HG02970 (cell line): ENCODE measurements at regions not wholly inside any gene's neighbourhood (a gene's known extent, or its start where the extent isn't known, plus 50 kb on each side); places are given as distances from the start of the nearest gene placed in this dataset.

ENCODE experiments used
- ATAC-seq: cut with Tn5 transposase; IDR thresholded peaks from one replicate; pipeline ENCODE4 v1.9.1; 2021; ENCODE audit warnings: mild to moderate bottlenecking, moderate library complexity, moderate number of reproducible peaks; ENCODE audit not compliant: unreplicated experiment, low FRiP score

DNA sequence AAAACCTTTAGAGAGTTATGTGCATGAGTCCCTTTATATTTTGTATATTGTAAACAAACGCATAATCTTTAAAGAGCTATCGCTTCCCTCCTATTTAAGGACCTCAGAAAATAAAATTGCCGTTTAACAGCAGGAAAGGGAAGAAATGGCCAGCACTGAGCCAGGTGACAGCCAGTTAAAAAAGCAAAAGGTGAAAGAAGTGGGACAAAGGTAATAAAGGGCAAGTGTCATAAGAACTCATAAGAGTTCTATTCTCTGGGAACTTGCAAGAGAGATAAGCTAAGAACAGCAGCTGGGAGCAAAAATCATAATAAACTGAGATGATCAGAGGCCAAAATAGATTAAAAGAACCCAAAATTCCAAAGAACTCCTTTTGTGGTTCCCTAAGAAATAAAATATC is 520.9 kb upstream of the PKN2 start:
- ATAC-seq, result no peak

DNA sequence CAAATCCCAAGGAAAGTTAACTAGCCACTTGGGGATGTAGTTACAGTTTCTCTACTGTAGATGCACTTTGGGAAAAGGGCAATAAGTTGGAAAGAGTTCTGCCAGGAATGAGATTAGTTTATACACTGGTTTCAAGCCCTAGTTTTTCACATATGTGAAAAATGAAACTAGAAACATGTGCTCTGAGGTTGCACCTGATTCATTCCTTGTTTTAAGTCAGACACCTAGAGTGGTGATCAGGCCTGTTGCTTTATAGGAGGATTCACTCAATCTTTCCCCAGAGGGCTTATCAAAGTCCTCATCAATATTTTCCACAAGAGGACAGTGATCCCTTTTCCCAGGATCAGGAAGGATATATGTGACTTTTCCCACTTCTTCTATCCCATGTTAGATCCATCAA is 515.9 kb upstream of the PKN2 start:
- no peak for ATAC-seq

DNA sequence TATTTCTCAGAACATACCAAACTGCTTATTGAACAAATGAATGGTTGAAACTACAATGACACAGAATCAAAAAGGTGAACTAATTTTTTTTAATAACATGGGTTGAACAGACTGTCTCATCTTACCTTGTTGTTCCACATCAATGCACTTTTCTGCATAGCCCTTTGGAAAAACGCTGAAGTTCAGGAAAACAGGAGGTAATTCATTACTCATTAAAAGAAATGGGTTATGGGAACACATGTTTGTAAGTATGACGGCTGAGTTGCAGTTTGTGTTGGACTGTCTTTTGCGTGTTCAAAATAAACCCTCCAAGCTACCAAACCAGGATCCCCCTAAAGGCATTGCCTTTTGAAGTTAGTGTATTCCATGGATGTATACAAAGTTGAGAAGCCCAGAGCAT is 514.9 kb upstream of the PKN2 start:
- no peak for ATAC-seq

DNA sequence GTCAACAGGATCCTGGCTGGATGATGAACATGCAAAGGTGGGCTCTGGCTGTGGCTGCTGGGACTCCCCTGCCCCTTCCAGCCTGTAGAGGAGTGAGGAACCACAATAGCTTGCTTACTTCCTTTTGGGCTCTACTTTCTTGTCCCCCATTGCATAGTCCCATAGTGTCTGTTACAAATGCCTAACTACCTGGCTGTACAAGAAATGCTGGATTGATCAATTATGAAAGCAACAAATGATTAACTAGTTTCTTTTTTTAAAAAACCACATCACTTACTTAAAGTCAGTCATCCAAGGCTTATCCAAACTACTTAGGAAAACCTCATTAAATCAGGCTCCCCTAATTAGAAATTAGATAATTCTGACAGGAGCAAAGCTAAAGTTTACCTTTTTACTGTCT is 514.1 kb upstream of the PKN2 start:
- no peak for ATAC-seq

DNA sequence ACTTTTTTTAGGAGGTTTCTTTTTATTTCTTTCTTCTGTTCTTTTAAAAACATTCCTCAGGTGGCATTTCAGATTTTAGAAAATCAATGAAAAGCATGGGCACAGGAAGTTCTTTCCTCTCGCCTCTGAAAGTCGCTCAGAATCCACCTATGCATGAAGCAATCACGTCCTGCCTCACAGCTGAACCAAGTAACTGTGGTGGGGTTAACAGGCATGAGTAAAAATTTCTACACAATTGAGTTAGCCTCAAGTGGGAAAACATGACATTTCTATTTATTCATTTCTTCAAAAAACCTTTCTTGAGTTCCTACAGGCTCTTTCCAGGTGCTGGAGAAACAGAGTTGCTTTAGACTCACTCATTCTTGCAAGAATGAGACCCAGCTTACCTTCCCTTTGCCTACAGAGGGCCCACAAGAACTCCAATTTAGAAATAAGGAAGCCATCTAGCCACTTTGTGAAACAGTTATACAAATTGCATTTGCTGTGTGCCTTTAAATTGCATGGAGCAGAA is 508.9 kb upstream of the PKN2 start:
- ATAC-seq, result no peak

DNA sequence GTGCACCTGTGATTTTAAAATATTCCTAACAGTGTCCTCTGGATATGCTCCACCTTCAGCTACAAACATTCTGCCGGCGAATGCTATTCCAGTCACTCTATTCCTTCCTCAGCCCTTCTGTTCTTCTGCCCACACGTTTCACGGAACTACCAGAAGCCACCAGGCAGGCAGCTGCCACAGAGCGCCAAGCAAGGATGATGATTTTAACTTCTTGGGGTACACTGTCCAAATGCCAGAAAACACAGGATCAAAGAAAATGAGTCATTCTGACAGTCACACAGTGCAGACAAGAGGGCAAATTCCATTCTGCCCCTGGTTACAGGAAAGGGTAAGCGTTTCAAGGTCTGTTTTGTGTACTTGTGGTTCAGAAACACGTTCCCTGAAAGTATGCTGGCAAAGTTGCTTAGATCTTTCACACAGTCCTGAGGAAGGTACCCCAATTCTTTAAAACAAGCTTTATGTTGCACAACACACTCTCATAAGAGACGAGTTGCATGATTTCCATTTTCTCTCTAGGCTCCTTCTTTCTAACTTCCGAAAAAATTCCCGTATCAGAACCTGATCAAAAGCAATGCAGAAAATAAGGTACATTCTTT is 508.3 kb upstream of the PKN2 start:
- no peak for ATAC-seq

DNA sequence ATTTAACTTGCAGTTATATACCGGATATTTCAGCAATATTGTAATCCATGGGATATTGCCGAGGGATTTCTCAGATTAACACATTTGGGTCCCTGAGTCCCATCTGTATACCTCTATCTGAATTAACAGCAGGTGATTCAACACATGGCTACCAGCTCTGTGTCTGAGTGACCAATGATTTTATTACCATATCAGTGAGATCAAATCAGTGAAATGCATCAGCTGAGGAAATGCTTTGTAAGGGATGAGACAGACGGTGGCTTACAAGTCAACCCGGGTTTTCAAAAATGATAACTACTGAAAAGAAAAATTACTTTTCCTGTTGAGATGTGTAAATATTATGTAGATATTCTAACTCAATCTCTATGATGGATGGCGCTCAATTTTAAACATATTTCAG is 504.1 kb upstream of the PKN2 start:
- no peak for ATAC-seq

DNA sequence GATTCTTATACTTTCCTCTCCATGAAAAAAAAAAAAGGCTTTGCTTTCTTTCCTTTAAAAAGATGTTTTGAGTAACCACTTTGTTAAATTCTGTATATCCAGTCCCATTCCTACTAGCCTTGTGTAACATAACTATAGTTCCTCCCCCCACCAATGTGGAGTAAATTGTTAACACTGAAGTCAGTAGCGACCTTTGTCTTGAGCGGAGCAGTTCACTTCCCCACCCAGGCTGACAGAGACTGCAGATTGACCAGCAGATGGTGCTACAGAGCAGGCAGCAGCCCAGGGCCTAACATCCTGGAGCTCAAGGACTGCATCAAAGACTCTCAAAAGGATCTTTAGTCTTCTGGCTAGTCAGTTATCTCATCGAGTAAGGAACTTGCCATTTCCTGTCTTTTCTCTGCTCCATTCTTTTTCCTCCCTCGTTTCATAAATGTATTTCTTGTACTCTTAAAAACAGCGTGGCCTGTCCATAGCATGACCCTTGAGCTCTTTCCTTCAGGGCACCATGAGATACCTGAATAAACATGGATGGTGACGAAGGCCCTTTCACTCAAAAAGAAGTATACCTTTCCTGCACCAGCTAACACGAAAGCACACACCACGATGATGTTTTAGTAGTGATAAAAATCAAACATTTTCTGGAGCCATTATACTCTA is 503.5 kb upstream of the PKN2 start:
- ATAC-seq, result peak; percentile 98

DNA sequence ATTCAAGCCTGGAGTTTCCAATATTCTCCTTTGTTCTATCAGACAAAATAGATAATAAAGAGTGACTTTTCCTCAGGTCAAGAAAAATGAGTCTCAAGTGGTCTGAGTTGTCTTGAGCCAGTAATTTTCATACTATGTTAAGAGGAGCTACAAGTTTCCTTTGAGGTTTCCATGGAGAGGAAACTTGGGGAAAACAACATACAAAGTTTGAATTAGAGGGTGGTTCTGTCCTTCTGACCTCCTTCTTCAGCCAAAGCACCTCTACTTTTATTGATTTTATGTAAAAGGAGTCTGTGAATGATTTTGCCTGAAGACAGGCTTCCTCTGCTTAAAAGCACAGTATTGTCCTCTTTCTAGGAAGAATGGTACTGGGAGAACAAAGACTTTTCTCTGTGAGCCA is 497.2 kb upstream of the PKN2 start:
- no peak for ATAC-seq

DNA sequence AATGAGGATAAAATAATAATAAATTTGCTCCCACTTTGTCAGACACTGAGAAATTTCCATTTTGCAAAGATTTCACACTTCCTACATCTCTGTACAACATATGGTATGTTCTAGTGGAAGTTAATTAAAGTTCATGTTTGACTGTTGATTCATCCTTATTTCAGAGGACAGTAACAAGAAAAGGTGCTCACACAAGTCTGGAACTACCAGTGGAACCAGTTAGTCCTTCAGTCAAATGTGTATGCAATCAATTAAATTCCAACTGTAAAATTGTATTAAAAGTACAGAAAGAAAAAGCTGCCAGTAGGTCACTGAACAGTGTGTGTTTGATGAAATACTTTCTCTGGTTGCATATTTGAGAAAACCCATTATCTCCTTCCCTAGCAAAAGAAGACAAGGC is 496.0 kb upstream of the PKN2 start:
- ATAC-seq, result no peak

DNA sequence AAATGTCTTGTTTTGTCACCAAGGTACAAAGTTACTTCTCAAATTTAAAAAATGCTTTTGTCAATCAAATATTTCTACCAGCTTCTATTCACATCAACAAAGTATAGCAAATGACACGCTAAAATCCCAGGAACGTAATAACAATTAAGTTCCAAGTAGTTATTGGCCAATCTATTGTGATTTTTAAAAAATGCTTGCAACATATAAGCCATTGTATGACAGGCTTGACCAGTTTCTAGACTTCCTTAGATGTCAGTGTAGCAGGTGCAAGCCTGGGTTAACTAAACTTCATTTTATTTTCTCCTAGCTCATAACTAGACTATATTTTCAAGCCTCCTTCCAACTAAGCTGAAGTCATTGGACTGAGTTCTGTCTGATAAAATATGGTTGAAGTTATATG is 494.5 kb upstream of the PKN2 start:
- ATAC-seq, result no peak

DNA sequence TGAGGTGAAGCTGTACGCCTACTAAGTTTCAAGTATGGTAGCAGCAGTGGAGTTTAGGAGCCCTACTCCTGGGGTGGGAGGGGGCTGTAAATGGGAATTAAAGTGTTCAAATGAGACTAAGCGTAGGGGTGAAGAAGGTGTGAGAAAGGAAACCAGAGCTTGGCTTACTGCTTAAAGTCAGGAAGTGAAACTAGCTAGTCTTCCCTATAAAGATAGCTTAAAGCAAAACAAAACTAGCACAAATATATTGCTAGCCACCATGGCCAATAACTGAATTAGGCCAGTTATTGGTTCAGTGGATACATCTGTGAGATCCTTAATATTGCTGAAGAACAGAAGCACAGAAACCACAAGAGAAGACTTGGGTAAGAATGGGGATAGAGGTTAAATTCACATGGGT is 492.2 kb upstream of the PKN2 start:
- no peak for ATAC-seq

DNA sequence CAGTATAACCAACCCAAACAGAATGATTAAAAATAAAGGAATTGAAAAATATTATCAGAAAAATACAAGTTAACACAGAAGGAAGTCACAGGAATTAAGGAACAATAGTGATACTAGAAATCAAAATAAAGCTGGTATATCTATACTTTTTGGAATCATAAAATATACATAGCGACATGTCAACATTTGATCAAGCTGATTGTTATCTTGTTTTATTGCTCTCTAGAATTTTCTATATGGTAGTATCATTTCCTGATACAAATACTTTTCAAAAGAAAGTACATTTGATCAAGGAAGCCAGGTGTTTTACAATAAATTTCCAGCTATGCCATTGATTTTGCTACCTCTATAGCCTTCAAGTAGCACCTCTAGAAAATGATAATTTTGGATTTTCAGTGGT is 489.5 kb upstream of the PKN2 start:
- ATAC-seq, result no peak

DNA sequence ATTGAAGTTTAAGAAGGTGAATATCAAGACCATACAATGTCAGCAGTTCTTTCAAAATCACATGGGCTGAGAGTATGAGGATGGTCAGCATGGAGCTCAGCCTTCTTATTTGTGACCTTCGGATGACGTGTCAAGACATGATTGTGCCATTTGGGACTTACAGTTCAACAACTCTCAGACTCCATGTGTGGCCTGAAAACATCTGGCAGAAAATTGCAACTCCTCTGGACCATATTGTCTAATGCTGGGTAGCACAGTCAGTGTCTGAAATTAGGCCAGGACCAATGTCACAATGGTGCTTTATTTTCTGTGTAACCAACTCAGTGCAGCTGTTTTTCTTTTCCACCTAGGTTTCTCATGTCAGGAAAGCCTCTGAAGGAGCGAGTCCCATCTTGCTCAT is 483.5 kb upstream of the PKN2 start:
- no peak for ATAC-seq

DNA sequence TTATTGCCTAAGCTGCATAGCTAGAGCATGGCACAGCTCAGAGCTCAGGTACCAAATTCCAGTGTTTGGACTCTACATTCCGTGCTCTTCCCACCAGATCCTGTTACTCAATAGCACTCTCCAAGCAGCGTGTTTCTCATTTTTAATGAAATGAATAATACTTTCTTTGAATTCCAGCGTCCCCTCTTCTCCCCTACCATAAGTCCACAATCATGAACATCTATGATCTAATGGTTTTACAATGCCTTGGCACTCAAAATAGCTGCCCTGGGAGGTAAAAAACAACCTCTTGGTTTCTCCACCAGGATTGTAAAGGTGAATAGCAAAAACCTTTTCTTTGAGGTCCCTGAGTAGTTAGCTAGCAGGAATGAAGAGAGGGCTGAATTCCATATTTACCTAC is 480.0 kb upstream of the PKN2 start:
- no peak for ATAC-seq

DNA sequence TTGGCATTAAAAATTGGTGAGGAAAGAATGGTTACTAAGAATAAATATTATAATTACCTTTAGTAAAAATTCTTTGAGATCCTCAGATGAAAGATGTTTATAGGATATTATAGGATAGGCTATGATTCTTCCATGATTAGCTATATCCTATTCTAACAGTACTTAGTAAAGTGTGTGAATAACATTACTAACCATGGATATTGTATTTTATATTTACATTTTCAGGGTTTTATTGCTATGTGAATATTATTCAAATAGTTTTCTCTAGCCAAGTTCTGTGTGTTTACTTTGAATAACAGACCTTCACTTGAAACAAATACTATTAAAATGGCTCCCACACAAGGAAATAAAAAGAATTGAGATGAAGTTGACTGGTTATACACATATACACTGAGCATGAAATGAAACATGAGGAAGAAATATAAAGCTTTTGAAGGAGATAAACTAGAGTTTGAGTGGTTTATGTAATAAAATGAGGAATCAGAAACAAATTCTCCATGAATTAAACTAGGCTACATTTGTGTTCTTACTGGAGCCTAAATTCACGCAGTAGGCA is 479.4 kb upstream of the PKN2 start:
- no peak for ATAC-seq

DNA sequence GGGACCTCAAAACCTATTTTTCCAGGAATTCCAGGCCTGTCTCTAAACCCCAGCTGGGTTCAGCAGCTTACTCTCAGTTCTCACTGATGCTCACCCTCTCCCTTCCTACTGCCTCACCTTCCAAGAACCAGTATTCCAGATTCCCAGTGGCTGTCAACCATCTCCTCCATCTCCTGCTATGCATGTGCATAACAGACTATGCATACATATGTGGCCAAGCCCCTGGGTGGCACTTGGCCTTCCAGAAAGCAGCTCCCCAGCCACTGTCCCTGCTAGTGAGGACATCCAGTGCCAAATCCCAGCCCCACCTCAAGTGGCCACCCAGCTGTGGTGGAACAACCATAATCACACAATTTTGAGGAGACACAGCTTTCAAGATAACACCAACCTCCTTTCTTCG is 475.7 kb upstream of the PKN2 start:
- ATAC-seq, result no peak

DNA sequence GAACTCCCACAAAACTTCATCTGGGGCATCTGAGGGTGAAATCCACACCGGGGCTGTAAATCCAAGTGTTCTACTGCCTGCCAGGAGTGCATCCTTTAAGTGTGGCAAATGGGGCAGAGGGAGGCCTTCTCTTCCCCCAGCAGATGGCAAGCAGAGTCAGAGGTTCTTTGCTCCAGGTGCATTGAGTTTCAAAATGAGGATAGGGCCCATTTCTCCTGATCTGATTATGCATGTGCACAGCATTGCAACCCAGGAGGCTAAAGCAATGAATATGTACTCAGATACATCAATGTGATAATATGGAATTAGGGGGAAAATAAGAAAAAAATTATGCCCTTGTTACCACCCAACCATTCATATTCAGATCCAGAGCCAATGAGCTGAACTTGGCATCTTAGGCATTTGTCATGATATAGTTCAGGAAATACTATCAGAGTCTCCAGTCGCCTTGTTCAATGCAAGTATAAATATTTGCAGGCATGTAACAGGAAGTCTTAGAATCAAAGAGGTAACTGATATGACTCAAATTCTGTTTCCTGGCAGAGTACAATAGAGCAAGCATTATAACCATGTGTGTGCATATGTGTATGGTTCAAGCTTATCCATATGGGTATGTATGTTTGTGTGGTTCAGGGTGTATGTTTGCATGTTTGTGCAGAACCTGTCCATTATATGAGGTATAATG is 473.8 kb upstream of the PKN2 start:
- no peak for ATAC-seq

DNA sequence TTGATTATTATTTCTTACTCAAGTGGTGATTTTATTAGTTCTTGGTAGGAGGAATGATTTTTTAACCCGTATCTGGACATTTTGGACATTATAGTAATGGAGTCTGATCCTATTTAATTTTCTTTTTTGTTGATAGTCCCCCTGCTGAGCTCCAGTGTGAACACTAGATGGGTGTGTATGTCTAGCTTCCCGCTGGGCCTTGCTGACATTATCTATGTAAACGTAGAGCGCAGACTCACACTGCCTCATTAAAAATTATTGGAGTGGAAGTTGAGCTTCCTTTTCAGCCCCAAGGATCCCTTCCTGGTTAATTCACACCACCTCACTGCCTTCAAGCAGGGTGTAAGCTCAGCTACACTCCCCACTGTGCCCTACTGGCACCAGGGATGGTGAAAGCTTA is 467.6 kb upstream of the PKN2 start:
- no peak for ATAC-seq

DNA sequence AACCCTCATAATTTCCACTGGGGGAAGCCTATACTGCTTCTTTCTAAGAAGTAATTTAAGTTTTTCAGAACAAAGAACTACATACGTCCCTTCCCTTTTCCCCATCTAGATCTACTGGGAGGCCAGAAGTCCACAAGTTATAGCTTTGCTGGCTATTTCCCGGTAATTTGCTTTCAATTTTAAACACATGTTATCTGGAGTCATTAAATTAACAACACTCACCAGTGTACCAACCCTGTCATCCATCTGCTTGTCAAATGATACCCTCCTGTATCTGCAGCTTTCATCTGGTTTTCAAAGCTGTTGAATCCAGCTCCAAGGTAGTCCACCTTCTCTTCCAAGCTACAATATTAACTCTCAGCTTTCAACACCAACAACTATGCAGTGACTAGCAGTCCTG is 466.7 kb upstream of the PKN2 start:
- ATAC-seq, result no peak

DNA sequence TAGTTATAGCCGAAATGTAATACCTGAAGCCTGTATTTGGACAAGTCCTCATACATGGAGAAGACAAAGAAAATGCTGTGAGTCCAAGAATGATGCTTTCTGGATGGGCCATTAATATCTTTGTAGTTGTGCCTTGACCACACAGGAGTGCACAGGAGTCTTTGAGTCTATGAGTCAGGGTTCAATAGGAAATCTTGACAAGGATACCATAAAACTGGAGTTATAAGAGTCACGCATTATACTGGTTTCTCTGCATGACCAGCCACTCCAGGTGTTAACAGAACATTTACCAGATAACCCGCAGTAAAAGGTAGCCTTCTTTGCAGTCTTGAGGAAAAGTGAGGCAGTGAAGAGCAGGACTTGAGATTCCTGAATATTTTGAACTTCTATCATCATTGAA is 464.6 kb upstream of the PKN2 start:
- no peak for ATAC-seq

DNA sequence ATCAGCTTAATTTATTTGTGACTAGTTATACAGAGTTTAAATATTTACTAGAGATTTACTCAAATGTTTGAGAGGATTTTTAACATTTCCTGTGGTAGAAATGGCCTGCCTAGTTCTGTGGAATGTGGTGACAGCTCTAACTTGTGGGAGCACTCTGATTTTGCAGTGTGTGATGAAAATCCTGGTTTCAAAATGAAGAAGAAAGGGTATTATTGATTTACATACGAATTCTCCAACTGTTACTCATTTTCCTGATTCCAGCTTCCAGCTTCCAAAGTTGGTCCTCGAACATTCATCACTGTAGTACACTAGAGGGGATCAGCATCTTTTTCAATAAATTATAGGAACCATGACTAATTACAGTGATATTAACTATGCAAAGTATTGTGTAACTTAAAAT is 462.7 kb upstream of the PKN2 start:
- no peak for ATAC-seq
